ENCODE measurements at regions not wholly inside any gene's neighbourhood (a gene's known extent, or its start where the extent isn't known, plus 50 kb on each side); places are given as distances from the start of the nearest gene placed in this dataset.
"Not testable (repeated sequence)": the region's sequence is repeated elsewhere in the genome, so short reads cannot be mapped to it uniquely, and the experiment has no call there.

GRCh38 chr5:7299731-7300130 lies 96.2 kb upstream of the ADCY2 start:
- not testable (repeated sequence) for TF ChIP-seq CTCF (IDR thresholded peaks at IDR 0.05; ENCODE audit: low read length); EZH2 (IDR thresholded peaks at IDR 0.05; ENCODE audit: borderline replicate concordance, low read length)
